ENCODE measurements at regions not wholly inside any gene's neighbourhood (a gene's known extent, or its start where the extent isn't known, plus 50 kb on each side); places are given as distances from the start of the nearest gene placed in this dataset.
"Not testable (repeated sequence)": the region's sequence is repeated elsewhere in the genome, so short reads cannot be mapped to it uniquely, and the experiment has no call there.

GRCh38 chr2:87517438-87517837 lies 230.4 kb upstream of the PLGLB2 start:
- H3K4me3 ChIP-seq; H3K9me3 ChIP-seq; intact Hi-C loops (cut with DNase I); H3K27me3 ChIP-seq; H3K27ac ChIP-seq; H3K4me1 ChIP-seq; DNase-seq; FAIRE-seq; ATAC-seq; H3K36me3 ChIP-seq: not testable (repeated sequence)
- WGBS, 2 donors, result 75 to 89% methylated on average over 2 to 3 of the region's 7 CpGs

- FAIRE-seq, result not testable (repeated sequence)
Measured at GRCh38 chr2:87518066-87518465, 229.8 kb upstream of the PLGLB2 start.

DNA sequence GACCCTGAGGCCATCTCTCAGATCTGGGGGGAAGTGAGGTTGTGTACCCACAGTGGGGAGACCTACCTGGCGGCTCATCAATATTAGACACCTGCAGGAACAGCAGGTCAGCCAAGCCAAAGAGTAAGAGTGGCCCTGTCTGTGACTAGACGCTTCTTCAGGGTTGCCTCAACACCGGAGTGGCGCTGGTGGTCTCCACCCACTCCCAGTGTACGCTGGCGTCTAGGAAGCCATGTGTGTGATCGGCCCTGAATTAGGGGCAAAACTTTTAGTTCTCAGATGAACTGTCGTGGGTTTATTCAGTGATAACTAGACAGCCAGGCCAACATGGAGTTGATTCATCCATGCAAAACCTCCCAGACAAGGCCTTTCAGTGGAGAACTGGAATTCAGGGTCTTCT lies 229.3 kb upstream of the PLGLB2 start:
- intact Hi-C loops (cut with DNase I); H3K4me3 ChIP-seq; H3K36me3 ChIP-seq; H3K27ac ChIP-seq; H3K9me3 ChIP-seq; H3K4me1 ChIP-seq; ATAC-seq; H3K27me3 ChIP-seq; FAIRE-seq: not testable (repeated sequence)
- DNase-seq, result peak in 1 of 6 donors; percentile 13
- WGBS, 2 donors, result 88 to 92% methylated on average over 8 of the region's 8 CpGs

More at GRCh38 chr2:87518066-87518465, 229.8 kb upstream of the PLGLB2 start:
- intact Hi-C loops (cut with DNase I); H3K9me3 ChIP-seq; ATAC-seq; H3K27ac ChIP-seq; H3K27me3 ChIP-seq; DNase-seq; H3K4me1 ChIP-seq; H3K36me3 ChIP-seq; H3K4me3 ChIP-seq: not testable (repeated sequence)
- 88 to 92% methylated on average over 6 to 7 of the region's 7 CpGs for WGBS, 2 donors

DNA sequence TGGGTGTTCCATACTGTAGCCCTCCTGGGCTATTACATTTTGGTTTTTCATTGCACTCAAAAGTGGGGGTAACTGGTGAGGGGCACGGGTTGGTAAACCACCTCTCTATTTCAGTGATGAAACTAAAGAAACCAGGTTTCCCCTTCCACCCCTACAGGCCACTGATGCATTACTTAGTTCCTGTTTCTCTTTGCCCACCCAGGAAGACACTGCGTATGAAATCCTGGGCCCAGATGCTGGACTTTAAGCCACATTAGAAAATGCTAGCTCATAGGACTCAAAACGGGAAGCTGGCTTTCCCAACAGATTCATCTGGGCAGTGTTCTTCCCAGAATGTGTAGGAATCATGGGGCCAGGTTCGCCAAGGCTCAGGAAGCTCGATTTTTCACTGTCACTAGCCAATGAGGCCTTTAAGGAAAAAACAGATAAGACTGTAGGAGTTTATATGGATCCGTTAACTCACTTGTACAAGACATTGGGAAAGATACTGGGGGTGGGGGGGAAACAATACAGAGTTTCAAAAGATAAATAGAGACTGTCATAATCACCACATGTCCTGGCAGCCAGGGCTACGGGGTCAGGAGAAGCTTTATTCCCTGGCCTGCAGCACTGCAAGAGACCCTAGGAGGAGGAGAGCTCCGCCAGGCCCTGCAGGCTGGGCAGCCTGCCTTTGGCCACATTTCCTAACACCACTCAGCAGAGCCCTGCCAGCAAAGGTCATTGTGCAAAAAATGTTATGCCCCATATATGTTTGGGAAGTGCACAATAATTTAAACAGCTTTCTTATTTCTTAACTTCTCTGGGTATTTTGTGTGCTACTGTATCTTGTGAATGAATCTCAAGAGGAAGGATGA lies 228.5 kb upstream of the PLGLB2 start:
- H3K27me3 ChIP-seq; H3K4me1 ChIP-seq; FAIRE-seq; H3K27ac ChIP-seq; H3K4me3 ChIP-seq; H3K36me3 ChIP-seq; H3K9me3 ChIP-seq; DNase-seq; intact Hi-C loops (cut with DNase I): not testable (repeated sequence)
- WGBS, 2 donors, result 81 to 85% methylated on average over 5 of the region's 8 CpGs
- peak in 2 of 4 donors; percentile 55 to 72 for ATAC-seq

GRCh38 chr2:87521057-87521456 lies 226.8 kb upstream of the PLGLB2 start:
- H3K36me3 ChIP-seq; H3K9me3 ChIP-seq; ATAC-seq; FAIRE-seq; H3K27me3 ChIP-seq; intact Hi-C loops (cut with DNase I); H3K4me3 ChIP-seq; H3K27ac ChIP-seq; H3K4me1 ChIP-seq: not testable (repeated sequence)
- WGBS, 2 donors, result 85 to 89% methylated on average over 9 of the region's 10 CpGs
- DNase-seq, result peak in 1 of 6 donors; percentile 14

DNA sequence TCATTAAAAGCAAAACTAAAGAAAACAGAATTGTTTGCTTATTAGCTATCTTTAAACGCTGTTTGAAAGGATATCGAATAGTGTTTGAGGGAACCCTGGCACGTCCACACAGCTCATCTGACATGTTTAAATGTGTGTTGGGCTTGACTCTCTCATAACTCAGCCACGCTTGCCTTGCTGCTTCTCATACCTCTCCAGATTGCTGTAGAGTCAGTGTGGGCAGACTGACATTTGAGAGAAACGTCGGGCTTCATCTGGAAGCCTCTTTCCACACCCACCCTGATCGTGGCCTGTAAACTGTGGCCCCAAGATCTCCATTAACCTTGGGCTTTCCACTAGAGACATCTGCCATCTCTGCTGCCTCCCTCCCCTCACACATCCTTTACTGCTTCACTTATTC lies 226.4 kb upstream of the PLGLB2 start:
- H3K4me3 ChIP-seq, FAIRE-seq: not testable (repeated sequence)

GRCh38 chr2:87524619-87525188 lies 223.2 kb upstream of the PLGLB2 start:
- H3K36me3 ChIP-seq; intact Hi-C loops (cut with DNase I); ATAC-seq; H3K4me1 ChIP-seq; H3K27ac ChIP-seq; DNase-seq; FAIRE-seq; H3K9me3 ChIP-seq; H3K27me3 ChIP-seq; H3K4me3 ChIP-seq: not testable (repeated sequence)
- WGBS, 2 donors, result 79 to 84% methylated on average over 5 of the region's 5 CpGs

More for the DNA sequence above, 226.4 kb upstream of the PLGLB2 start:
- intact Hi-C loops (cut with DNase I); H3K27me3 ChIP-seq; H3K27ac ChIP-seq; ATAC-seq; DNase-seq; H3K4me1 ChIP-seq; H3K9me3 ChIP-seq; H3K36me3 ChIP-seq: not testable (repeated sequence)
- 64 to 82% methylated on average over 6 to 7 of the region's 7 CpGs for WGBS, 2 donors

DNA sequence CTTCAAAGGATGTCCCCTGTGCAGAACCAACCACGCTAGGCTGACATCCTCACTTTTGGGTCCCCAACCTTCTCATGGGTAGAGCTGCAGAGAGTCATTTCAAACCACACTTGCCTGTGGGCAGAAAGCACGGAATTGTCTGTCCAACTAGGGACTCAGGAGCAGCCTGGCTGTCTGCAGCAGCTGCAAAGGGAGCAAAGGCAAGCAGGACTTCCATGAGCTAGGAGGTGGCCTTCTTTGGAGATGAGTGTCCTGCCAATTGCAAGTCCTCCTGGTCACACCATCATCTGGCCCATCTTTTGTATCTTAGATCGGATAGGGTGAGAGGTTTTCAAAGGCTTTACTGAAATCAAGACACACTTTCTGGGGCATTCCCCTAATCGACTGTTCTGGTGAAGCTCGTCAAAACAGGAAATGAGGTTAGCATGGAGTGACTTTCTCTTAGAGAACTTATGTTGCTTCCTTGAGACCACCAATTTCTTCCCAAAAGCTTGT lies 222.3 kb upstream of the PLGLB2 start:
- FAIRE-seq; DNase-seq; H3K27ac ChIP-seq; H3K4me1 ChIP-seq; H3K36me3 ChIP-seq; H3K9me3 ChIP-seq; intact Hi-C loops (cut with DNase I); H3K27me3 ChIP-seq; H3K4me3 ChIP-seq: not testable (repeated sequence)
- WGBS, 2 donors, result 43 to 84% methylated on average over 1 to 4 of the region's 5 CpGs
- peak in 1 of 4 donors; percentile 24 for ATAC-seq

- H3K27me3 ChIP-seq; H3K9me3 ChIP-seq; H3K4me3 ChIP-seq; DNase-seq; FAIRE-seq; intact Hi-C loops (cut with DNase I); ATAC-seq; H3K27ac ChIP-seq; H3K36me3 ChIP-seq; H3K4me1 ChIP-seq: not testable (repeated sequence)
- WGBS, 2 donors, result 97% methylated on average over 2 of the region's 5 CpGs; no CpG with 5 or more reads in 1 of the 2 donors
Measured at GRCh38 chr2:87526258-87526657, 221.6 kb upstream of the PLGLB2 start.

GRCh38 chr2:87531968-87532715 lies 215.7 kb upstream of the PLGLB2 start:
- H3K4me3 ChIP-seq; FAIRE-seq; H3K36me3 ChIP-seq; H3K27me3 ChIP-seq; H3K27ac ChIP-seq; DNase-seq; intact Hi-C loops (cut with DNase I); H3K9me3 ChIP-seq; H3K4me1 ChIP-seq: not testable (repeated sequence)
- ATAC-seq, result peak in 1 of 4 donors; percentile 31
- WGBS, 2 donors, result 39 to 42% methylated on average over 4 to 5 of the region's 7 CpGs

GRCh38 chr2:87533390-87534272 lies 214.3 kb upstream of the PLGLB2 start:
- H3K9me3 ChIP-seq; H3K27me3 ChIP-seq; H3K27ac ChIP-seq; H3K4me1 ChIP-seq; H3K36me3 ChIP-seq; DNase-seq; H3K4me3 ChIP-seq; FAIRE-seq; intact Hi-C loops (cut with DNase I): not testable (repeated sequence)
- WGBS, 2 donors, result 30 to 35% methylated on average over 5 of the region's 9 CpGs
- ATAC-seq, result peak in 3 of 4 donors; percentile 13 to 42 (median 23)

All from pancreas (tissue), 10 donors.